GM12878 (cell line): ENCODE measurements at regions not wholly inside any gene's neighbourhood (a gene's known extent, or its start where the extent isn't known, plus 50 kb on each side); places are given as distances from the start of the nearest gene placed in this dataset.

ENCODE experiments used
- CEBPB ChIP-seq, 2 experiments: fragments of 150-350 bp in 1 of 2; IDR thresholded peaks; 2 replicates each; pipeline ENCODE4 v1.6.1; 2012 to 2014; ENCODE audit warnings: low read depth in 2 of 2, low read length in 2 of 2, borderline replicate concordance in 1 of 2, inconsistent platforms in 1 of 2
- CHD2 ChIP-seq: IDR thresholded peaks from 2 replicates; pipeline ENCODE4 v1.6.1; 2011; ENCODE audit warnings: low read depth, low read length, improper control_type of control experiment, borderline replicate concordance
- EZH2 ChIP-seq: IDR thresholded peaks from 2 replicates; pipeline ENCODE4 v1.6.1; 2012; ENCODE audit warnings: low read depth, mild to moderate bottlenecking, control low read depth, inconsistent platforms, low read length, borderline replicate concordance; ENCODE audit not compliant: control insufficient read depth
- FOS ChIP-seq: IDR thresholded peaks from 3 replicates; pipeline ENCODE4 v1.6.1; 2011; ENCODE audit warnings: borderline replicate concordance; ENCODE audit not compliant: insufficient read length; ENCODE audit errors: extremely low read depth
- MEF2B ChIP-seq: fragments of 450-650 bp; IDR thresholded peaks from 2 replicates; pipeline ENCODE4 v1.6.1; 2018; ENCODE audit warnings: mild to moderate bottlenecking, moderate library complexity; ENCODE audit not compliant: partially characterized antibody, poor library complexity, severe bottlenecking
- NR2C2 ChIP-seq: IDR thresholded peaks from 2 replicates; pipeline ENCODE4 v1.6.1; 2011; ENCODE audit warnings: borderline replicate concordance, low read depth; ENCODE audit not compliant: control insufficient read depth, insufficient read length
- SIX5 ChIP-seq: IDR thresholded peaks from 2 replicates; pipeline ENCODE4 v1.6.1; 2011; ENCODE audit warnings: mild to moderate bottlenecking, low read depth, low read length, moderate library complexity; ENCODE audit not compliant: severe bottlenecking
- SUPT20H ChIP-seq: IDR thresholded peaks from 2 replicates; pipeline ENCODE4 v1.6.1; 2011; ENCODE audit warnings: low read depth, mild to moderate bottlenecking, low read length, moderate library complexity, borderline replicate concordance; ENCODE audit not compliant: control insufficient read depth
- TAF1 ChIP-seq: IDR thresholded peaks from 2 replicates; pipeline ENCODE4 v1.6.1; 2011; ENCODE audit warnings: mild to moderate bottlenecking, low read depth, low read length, borderline replicate concordance
- ZNF592 ChIP-seq: fragments of 450-650 bp; IDR thresholded peaks from 2 replicates; pipeline ENCODE4 v1.6.1; 2017; ENCODE audit warnings: mild to moderate bottlenecking, moderate library complexity

- TF ChIP-seq CEBPB (IDR thresholded peaks at IDR 0.05; ENCODE audit: borderline replicate concordance in 1 of 2, low read depth in 2 of 2, low read length in 2 of 2) (no peak), SIX5 (no peak), CHD2 (peak; percentile 89), FOS (no peak), ZNF592 (peak; percentile 73; the same call in 1 of the 2 replicates), SUPT20H (no peak), NR2C2 (no peak), EZH2 (no peak), TAF1 (no peak), MEF2B (peak; percentile 29)
These were observed 62.0 kb upstream of the CAB39 start (continued) for GRCh38 chr2:230650585-230651137.
